Nephron (organoid): ENCODE measurements at regions not wholly inside any gene's neighbourhood (a gene's known extent, or its start where the extent isn't known, plus 50 kb on each side); places are given as distances from the start of the nearest gene placed in this dataset.
A peak's percentile ranks its signal among the peaks of the same experiment; 100 is the strongest.

Experiments used
- H3K27ac Mint-ChIP-seq, 3 experiments: 2 replicates each; pipeline ENCODE4 v1.8.0; 2020; ENCODE audit warnings: mixed read lengths in 3 of 3, mild to moderate bottlenecking in 2 of 3, moderate library complexity in 1 of 3
- H3K27me3 Mint-ChIP-seq: 2 replicates; pipeline ENCODE4 v1.8.0; 2021; ENCODE audit warnings: low read depth, mild to moderate bottlenecking, moderate library complexity, mixed read lengths
- H3K36me3 Mint-ChIP-seq: 2 replicates; pipeline ENCODE4 v1.8.0; 2020; ENCODE audit warnings: low read depth, mixed read lengths
- H3K4me1 Mint-ChIP-seq: 2 replicates; pipeline ENCODE4 v1.8.0; 2020; ENCODE audit warnings: mixed read lengths
- H3K4me3 Mint-ChIP-seq, 3 experiments: 2 replicates each; pipeline ENCODE4 v1.8.0; 2020; ENCODE audit warnings: mild to moderate bottlenecking in 3 of 3, mixed read lengths in 3 of 3, moderate library complexity in 2 of 3
- H3K9me3 Mint-ChIP-seq: 2 replicates; pipeline ENCODE4 v1.8.0; 2020; ENCODE audit warnings: mixed read lengths
- TF ChIP-seq, protein P1 (sequence below), 3 experiments: fragments of 200-600 bp; sonication (generic); IDR thresholded peaks; one replicate each; pipeline ENCODE4 v1.5.0; 2021; ENCODE audit warnings: antibody characterized with exemption in 3 of 3; ENCODE audit not compliant: unreplicated experiment in 3 of 3

DNA sequence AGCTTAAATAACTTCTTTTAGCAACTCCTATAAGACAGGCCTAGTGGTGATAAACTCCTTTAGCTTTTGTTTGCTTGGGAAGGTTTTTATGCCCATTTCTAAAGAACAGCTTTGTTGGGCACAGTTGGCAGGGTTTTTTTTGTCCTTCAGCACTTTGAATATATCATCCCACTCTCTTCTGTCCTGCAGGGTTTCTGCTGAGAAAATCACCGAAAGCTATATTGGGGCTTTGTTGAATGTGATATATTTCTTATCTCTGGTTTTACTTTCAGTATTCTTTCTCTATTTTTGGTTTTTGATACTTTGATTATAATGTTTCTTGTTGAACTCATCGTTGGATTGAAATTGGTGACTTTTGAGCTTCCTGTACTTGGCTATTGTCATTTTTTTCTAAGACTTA lies 372.8 kb upstream of the ZC3H15 start:
- no peak overlapping the region for H3K4me3 Mint-ChIP-seq
- H3K27ac Mint-ChIP-seq: no peak overlapping the region
- H3K4me1 Mint-ChIP-seq: no peaks in the 10 kb centered on the region
- TF ChIP-seq, protein P1, sequence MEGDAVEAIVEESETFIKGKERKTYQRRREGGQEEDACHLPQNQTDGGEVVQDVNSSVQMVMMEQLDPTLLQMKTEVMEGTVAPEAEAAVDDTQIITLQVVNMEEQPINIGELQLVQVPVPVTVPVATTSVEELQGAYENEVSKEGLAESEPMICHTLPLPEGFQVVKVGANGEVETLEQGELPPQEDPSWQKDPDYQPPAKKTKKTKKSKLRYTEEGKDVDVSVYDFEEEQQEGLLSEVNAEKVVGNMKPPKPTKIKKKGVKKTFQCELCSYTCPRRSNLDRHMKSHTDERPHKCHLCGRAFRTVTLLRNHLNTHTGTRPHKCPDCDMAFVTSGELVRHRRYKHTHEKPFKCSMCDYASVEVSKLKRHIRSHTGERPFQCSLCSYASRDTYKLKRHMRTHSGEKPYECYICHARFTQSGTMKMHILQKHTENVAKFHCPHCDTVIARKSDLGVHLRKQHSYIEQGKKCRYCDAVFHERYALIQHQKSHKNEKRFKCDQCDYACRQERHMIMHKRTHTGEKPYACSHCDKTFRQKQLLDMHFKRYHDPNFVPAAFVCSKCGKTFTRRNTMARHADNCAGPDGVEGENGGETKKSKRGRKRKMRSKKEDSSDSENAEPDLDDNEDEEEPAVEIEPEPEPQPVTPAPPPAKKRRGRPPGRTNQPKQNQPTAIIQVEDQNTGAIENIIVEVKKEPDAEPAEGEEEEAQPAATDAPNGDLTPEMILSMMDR (IDR thresholded peaks at IDR 0.05; ENCODE audit: unreplicated experiment in 3 of 3): no peak
- H3K27me3 Mint-ChIP-seq: no peaks in the 10 kb centered on the region
- H3K36me3 Mint-ChIP-seq: no peaks in the 10 kb centered on the region
- peaks cover 19% of the 10 kb centered on the region for H3K9me3 Mint-ChIP-seq

DNA sequence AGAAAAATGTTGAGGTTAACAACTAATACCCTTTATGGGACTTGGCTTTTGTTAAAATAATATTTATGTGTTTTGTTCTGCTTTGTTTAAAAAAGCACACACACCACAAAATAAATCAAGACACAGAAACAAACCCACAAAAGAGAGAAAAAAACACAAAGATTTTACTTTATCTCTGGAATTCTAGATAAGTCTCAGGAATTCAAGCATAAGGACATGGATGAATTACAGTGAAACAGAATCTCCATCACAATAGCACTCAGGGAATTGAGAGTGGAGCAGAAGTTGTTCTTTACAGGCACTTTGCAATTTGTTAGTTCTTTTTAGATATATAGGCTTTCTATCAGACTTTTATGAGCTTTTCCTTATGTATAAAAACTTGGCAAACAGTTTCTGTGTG lies 360.9 kb upstream of the ZC3H15 start:
- TF ChIP-seq, protein P1 (IDR thresholded peaks at IDR 0.05; ENCODE audit: unreplicated experiment in 3 of 3): no peak
- H3K36me3 Mint-ChIP-seq: no peaks in the 10 kb centered on the region
- no peak overlapping the region for H3K4me3 Mint-ChIP-seq
- H3K9me3 Mint-ChIP-seq: no peaks in the 10 kb centered on the region
- no peaks in the 10 kb centered on the region for H3K27me3 Mint-ChIP-seq
- peak overlapping the region; percentile 60 to 84 (median 74) for H3K27ac Mint-ChIP-seq
- peaks cover 46% of the 10 kb centered on the region for H3K4me1 Mint-ChIP-seq

DNA sequence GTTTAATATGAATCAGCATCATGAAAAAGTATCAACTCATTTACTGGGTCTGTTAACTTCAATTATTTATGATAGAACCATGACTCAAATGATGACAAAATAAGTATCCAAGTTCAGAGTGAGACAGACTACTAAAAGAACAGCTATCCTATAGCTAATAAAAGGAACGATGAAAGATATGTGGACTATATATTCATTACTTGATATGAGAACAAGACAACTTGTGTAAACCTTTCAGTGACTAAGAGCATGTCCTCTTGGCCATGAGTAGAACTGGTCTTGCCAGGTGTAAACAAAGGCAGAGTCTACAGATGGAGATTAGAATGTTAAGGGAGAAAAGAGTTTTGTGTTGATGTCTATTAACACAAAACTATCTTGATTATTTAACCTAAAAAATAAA lies 360.4 kb upstream of the ZC3H15 start:
- Mint-ChIP-seq H3K27me3 (no peaks in the 10 kb centered on the region), H3K36me3 (no peaks in the 10 kb centered on the region), H3K27ac (peak overlapping the region; percentile 60 to 84 (median 74)), H3K4me3 (no peak overlapping the region), H3K9me3 (no peaks in the 10 kb centered on the region), H3K4me1 (peaks cover 51% of the 10 kb centered on the region)
- TF ChIP-seq, protein P1 (IDR thresholded peaks at IDR 0.05; ENCODE audit: unreplicated experiment in 3 of 3): no peak

DNA sequence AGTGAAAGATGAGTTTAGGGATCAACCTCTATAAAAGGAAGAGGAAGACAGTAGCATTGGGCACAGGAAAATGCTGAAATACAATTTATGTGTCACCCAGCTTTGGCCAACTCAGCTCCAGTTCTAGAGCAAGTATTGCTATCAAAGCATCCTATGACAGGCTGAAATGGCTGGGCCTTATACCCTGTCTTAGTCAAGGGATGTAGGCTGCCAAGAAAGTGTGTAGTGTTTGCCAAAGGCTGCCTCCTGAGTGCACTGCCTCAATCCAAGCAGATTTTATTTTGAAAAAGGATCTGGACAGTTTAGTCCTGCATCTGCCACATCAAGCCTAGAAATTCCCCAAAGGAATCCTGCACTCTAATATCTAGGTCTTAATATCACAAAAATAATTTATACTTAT lies 359.9 kb upstream of the ZC3H15 start:
- Mint-ChIP-seq H3K36me3 (no peaks in the 10 kb centered on the region), H3K27me3 (no peaks in the 10 kb centered on the region), H3K4me1 (peaks cover 57% of the 10 kb centered on the region), H3K4me3 (no peak overlapping the region), H3K9me3 (no peaks in the 10 kb centered on the region), H3K27ac (peak overlapping the region in 1 of 3 experiments; percentile 60)
- TF ChIP-seq, protein P1 (IDR thresholded peaks at IDR 0.05; ENCODE audit: unreplicated experiment in 3 of 3): no peak

DNA sequence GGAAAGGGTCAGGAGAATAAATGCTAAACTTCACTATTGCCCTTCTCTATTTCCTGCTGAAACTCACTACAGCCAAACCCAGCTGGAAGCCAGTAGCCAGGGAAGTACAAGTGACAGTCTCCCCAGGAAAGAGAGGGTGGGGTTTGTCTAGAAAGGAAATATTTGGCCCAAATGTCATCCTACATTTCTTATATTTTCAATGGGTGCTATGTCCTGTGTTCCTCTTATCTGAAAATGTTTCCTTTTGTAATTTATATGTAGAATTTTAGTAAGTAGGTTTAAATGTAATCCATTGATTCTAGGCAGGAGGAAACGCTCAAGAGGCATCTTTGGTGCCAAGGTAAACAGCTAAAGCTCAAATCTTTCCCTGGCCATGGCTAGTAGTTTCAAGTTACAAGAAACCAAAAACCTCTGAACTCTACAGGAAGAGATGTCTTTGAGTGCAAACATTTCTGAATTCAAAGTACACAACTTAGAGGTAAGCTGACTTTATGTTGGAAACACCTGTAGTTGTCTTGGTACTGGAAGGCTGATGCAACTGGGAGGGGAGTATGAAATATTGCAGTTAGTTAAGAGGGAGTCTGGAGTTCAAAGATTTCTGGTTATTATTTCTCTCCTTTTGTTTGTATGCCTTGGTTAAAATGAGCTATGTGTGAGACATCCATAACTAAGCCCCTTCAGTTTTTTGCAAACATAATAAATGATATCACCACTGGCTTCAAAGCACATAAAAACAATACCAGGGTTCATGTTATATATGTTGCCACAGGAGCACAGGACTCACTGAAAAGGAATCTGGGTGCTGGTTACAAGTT lies 356.1 kb upstream of the ZC3H15 start:
- Mint-ChIP-seq H3K4me3 (no peak overlapping the region), H3K9me3 (no peaks in the 10 kb centered on the region), H3K36me3 (no peaks in the 10 kb centered on the region), H3K27ac (peak overlapping the region; percentile 15 to 80 (median 33)), H3K27me3 (no peaks in the 10 kb centered on the region), H3K4me1 (peaks cover 54% of the 10 kb centered on the region)
- TF ChIP-seq, protein P1 (IDR thresholded peaks at IDR 0.05; ENCODE audit: unreplicated experiment in 3 of 3): no peak
